ENCODE measurements at regions not wholly inside any gene's neighbourhood (a gene's known extent, or its start where the extent isn't known, plus 50 kb on each side); places are given as distances from the start of the nearest gene placed in this dataset.

DNA sequence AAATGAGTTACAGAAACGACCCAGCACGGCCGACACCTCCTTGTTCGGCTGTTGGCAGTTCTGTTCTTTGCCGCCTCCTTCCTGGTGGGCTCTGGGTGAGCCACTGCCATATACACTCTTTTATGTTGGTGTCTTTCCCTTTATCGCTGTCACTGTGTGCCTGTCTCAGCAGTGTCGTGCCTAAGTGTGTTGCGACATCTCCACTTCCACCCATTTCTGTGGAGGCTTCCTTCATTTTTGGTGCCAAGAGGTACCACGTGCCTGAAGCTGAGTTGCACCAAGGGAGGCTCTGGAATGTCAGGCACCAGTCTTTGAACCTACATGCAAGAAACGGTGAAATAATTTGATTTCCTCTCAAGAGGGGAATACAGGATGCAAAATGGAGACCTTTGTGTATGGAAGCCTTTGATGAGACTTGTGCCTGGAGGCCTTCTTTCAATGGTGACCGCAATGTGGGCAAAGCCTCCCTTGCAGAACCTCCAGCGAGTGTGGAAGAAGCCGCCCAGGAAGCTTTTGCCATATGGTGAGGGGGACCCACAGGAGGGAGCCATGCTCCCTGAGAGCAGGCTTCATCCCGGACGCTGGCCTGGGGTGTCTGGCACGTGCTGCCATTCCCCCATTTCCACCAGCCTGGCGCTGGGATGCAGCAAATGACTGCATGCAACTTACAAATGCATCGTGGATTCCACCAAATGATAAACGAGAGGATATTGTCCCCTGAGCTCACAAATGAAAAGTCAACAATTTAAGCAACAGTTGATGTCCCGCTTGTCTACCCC is 136.2 kb downstream of the TEX29 start:
- no peak for DNase-seq

DNA sequence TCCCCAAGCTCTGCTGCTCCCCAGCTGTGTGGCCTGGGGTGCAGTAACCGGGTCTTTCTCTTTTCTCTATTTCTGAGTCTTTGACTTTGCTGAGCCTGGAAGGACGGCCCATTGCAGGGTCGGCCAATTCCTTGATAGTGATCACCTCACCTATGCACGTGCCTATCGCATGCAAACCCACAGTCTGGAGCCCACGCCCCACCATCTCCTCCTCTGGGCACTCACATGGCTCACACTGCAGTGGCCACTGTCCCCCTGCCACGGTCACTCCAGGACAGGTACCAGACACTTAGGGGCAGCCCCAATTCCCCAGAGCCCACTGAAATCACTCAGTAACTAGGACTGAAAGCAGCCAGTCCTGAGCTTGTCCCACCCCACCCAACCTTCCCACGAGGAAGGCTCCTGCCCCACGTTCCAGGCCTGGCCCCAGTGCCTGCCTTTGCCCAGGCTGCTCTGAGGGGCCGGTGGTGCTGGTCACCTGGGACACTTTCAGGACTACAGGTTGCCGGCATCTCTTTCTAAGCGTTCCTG is 137.6 kb downstream of the TEX29 start:
- DNase-seq: no peak

DNA sequence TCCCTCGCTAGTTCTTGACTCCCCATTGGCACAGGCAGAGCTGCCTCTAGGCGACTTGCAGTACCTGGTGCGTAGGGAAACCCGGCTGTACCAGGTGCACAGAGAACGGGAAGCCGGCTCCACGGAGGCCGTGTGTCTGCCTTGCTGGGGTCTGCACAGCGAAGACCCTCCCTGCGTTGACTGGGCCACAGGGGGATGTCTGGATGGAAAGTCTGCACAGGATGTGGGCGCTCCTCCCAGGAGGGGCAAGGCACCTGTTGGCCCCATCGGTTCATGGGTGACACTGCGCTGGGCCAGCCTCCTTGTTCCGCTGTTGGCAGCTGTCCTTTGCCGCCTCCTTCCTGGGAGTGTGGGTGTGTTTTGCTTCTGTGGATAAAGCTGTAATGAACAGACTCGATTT is 138.3 kb downstream of the TEX29 start:
- no peak for DNase-seq

DNA sequence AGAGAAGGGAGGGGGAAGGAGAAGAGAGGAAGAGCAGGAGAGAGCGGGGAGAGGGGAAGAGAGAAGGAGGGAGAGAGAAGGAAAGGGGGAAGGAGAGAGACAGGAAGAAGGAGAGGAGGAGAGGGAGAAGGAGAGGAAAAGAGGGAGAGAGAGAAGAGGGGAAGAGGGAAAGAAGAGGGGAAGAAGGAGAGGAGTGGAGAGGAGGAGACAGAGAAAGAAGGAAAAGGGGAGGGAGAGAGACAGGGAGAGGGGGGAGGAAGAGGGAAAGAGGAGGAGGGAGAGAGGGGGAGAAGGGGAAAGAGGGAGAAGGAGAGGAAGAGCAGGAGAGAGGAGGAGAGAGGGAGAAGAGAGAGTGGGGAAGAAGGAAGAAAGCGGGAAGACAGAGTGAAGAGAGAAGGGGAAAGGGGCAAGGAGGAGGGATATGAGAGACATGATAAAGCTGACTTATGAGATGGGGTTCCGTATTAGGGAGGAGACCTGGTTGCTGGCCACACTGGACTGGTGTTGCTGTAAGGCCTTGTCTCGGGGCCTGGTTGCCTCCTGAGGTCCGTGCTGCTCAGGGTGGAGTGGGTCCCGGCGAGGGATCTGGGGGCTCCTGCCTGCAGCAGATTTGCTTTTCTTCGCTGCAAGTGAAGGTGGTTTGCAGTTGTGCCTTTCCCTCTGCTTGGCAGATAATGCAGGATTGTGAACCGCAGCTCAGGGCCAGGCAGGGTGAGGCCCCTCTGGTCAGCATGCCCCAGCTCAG is 139.5 kb downstream of the TEX29 start:
- DNase-seq: no peak

DNA sequence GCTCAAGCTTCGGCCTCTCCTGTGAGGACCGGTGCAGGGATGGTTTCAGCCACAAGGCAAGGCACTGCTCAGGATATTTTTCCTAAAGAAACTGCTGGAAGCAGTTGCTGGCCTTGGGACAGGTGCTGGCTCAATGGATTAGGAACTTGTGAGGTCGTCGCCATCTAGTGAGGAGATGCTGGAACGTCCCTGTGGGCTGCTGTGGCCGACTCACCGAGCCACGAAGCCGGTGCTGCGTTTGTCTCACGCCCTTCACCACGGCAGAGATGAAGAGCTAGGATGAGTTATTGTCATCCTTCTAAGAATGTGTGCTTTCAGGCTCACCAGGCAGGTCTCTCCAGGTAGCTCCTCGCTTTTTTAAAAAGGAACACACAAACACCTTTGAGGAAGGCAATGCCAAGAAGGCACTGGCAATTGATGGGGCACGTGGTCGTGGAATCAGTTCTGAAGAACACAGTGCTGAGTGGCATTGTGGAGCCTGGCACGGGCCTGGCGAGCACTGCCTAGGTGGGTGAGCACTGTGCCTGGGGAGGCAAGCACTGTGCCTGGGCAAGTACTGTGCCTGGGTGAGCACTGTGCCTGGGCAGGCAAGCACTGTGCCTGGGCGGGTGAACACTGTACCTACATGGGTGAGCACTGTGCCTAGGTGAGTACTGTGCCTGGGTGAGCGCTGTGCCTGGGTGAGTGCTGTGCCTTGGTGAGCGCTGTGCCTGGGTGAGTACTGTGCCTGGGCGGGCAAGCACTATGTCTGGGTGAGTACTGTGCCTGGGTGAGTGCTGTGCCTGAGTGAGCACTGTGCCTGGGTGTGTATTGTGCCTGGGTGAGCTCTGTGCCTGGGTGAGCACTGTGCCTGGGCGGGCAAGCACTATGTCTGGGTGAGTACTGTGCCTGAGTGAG is 140.4 kb downstream of the TEX29 start:
- DNase-seq: peak; percentile 34

DNA sequence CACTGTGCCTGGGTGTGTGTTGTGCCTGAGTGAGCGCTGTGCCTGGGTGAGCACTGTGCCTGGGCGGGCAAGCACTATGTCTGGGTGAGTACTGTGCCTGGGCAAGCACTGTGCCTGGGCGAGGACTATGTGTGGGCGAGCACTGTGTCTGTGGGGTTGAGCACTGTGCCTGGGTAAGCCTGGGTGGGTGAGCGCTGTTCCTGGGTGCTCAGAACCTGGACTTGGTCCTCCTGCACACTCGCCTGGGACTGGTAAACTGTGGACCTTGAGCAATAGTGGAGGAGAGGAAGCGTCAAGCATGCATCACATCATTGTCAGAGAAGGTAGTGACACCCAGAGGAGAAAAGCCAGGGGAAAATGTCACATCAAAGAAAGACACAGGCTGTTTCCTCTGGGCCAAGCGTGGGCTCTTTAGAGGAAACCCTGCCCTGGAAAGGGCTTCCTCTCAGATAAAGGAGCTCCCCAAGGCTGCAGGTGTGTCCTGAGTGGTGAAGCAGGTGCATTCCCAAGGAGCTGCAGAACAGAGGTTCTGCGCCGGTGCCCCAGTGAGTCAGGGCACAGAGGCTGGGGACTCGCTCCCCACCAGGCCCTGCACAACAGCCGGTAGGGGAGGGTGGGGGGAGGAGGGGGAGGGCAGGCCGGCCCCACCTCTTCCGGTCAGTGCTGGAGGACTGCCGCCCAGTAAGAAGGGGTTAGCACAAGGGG is 141.2 kb downstream of the TEX29 start:
- no peak for DNase-seq

DNA sequence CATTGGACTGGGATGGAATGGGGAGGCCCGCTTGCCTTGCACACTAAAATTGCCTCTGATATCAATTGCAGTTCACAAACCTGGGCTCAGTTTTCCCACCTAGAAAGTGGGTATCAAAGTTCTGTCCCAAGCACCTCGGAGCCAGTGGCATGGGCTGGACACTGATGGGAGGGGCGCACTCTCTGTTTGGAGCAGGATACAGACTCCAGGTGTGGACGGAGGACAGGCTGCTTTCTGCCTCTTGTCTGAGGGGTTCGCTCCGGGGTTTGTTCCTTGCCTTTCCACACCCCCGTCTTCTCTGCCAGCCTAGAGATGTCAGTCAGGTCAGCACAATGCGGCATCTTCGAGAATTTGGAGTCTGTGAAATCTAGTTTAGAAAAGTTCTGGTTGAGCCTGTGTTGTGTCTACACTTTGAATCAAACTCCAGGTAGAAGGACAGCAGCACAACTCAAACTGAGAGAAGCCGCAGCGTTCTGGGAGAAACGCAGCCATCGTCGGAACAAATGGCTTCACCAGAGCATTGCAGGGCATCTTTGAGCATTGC is 141.9 kb downstream of the TEX29 start:
- DNase-seq: no peak

DNA sequence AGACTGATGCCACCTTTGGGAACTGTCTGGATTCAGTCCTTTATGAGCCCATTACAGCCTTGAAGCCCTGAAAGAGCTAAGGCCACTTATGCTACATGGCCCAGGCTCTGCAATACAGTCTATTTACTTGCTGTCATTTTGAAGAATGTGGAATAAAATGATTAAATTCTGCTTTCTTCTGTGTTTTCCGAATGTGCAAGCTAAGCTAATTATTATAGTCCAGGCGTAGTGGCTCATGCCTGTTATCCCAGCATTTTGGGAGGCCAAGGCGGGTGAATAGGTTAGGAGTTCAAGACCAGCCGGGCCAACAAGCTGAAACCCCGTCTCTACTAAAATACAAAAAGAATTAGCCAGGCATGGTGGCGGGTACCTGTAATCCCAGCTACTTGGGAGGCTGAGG is 142.5 kb downstream of the TEX29 start:
- DNase-seq: no peak

DNA sequence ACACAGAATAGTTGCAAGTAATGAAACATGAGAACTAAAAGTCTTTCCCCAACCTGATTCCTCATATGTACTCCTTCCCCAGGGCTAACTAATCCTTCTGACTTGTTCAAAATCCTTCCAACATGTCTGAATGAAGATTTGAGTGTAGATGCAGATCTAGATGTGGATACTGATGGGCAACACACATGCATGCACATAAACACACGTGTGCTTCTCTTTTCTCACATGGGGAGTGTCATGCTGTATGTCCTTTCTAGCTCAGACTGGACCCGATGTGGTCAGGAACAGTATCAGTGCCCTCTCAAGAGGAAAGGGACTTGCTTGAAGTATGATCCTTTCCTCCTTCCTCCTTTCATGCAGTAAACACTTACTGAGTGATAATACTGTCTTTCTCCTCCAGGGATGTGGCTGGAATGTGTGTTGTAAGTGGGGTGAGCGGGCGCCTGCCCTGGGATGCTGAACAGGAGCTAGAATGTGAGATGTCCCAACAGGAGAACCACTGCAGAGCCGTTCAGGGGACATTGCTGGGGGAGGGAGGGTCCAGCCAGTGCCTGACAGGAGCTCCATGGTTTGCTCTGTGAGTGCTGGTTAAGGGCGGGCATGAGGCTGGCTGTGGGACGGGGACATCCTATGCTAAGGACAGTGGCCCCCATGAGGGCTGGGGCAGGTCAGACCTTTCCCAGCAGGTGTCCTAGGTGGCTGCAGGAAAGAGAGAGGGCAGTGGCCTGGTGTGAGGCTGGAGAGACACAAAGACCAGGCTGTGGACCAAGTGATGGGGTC is 146.9 kb downstream of the TEX29 start:
- DNase-seq: no peak

DNA sequence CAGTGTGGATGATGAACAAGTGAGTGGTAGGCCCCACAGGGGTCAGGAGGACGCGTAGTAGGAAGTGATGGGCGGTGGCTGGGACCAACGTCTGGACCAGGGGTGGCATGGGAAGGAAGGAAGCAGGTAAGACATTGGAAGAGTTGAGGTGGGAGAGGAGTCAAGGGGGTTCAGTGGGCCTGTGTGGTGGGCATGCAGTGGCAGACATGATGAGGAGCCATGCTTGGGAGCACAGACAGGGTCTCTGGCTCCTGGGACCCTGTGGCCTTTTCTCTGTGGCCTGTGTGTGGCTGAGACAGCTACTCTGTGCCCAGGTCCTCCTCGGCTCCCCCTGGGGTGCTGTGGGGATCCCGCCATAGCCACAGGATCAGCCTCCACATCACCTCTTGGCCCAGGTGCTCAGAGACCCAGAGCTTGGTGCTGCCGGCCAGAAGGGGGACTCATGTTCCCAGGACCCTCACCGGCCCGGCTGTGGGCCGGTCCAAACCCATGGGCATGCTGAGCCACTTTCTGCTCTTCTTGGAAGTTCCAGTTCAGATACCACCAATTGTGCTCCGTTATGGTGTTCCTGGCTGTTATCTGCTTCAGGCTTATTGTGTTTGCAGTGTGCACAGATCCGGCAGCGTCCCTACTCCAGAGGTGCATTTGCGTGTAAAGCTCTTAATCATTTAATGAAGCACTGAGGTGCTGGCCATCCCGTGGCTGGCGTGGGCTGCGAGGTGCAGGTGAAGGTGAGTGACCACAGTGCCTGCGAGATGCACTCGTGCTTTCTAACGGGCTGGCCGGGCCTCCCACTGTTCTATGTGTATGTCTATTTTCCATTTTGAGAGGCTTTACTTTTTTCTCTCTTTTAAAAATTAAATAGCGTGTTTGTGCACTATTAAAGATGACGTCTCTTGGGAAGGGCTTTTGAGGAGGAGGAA is 147.9 kb downstream of the TEX29 start:
- no peak for DNase-seq

DNA sequence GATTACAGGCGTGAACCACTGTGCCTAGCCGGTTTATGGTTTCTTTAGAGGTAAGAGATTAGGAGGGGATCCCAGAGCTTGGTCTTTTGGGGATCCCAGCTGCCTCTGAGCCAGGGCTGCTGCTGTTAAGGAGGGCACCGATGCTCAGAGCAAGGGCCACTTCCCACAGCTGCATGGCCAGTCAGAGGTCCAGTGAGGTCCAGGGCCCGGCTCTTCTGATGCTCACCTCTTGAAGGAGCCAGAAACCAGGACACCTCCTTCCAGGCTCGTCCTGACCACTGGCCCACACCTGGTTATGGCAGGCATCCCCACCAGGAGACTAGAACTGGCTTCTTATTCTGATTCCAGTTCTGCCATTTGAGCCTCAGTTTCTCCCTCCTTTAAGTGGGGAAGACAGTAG is 149.0 kb downstream of the TEX29 start:
- DNase-seq: no peak

DNA sequence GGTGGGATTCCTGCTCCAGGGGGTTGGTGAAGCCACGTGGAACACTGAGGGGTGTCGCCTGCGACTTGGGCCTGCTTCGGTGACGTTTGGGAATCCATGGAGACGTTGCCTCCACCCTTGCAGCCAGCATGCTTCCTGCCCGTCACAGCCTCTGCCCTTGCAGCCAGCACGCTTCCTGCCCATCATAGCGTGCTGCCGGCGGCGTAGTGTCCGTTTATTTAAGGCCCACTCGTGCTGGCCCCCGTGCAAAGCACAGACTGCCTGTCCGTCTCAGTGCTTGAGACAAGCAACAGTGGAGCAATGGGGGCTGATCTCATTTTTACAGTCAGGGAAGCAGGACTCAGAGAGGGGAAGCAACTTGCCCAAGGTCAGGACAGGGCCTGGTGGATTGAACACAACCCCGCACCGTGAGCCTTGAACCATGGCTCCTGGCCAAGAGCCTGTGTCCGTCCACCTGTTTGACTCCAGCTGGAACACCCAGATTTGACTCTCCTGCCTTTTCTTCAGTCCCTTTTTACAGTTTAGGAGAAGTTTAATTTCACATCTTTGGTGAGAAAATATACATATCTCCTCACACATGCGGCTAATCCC is 149.6 kb downstream of the TEX29 start:
- no peak for DNase-seq

DNA sequence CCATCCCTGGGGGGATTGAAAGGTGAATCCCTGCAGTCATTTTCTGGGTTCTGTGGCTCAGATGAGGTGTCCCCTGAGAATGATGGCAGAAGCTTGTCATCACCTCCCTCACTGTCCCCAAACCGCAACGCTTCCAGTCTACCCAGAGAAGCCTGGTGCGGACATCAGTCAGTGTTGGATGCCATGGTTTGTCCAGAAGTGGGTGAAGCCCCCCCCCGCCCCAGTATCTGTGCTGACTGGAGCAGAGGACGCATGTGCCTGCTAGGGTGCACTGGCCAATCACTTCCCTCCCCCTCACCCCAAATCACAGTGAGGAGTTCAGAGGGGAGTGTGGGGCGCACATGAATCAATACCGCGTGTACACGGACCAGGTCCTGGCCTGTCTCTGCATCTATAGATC is 150.5 kb downstream of the TEX29 start:
- no peak for DNase-seq

DNA sequence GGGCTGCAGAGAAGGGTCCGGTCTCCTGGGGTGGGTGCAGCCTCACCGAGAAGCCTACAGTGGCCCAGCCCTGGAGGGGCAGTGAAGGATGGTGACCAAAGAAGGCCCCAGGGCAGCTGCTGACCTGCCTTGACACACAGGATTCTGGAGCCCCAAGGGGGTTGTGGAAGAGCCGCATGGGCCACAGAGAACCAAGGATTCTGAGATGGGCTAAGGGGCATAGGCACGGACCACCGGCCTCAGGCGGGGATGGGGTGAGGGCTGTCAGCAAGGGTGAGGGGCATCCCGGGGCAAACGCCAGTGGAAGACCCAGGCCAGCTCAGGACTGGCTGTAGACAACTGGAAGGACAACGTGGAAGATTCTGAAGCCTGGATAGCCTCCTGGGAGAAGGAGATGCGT is 151.6 kb downstream of the TEX29 start:
- DNase-seq: no peak

DNA sequence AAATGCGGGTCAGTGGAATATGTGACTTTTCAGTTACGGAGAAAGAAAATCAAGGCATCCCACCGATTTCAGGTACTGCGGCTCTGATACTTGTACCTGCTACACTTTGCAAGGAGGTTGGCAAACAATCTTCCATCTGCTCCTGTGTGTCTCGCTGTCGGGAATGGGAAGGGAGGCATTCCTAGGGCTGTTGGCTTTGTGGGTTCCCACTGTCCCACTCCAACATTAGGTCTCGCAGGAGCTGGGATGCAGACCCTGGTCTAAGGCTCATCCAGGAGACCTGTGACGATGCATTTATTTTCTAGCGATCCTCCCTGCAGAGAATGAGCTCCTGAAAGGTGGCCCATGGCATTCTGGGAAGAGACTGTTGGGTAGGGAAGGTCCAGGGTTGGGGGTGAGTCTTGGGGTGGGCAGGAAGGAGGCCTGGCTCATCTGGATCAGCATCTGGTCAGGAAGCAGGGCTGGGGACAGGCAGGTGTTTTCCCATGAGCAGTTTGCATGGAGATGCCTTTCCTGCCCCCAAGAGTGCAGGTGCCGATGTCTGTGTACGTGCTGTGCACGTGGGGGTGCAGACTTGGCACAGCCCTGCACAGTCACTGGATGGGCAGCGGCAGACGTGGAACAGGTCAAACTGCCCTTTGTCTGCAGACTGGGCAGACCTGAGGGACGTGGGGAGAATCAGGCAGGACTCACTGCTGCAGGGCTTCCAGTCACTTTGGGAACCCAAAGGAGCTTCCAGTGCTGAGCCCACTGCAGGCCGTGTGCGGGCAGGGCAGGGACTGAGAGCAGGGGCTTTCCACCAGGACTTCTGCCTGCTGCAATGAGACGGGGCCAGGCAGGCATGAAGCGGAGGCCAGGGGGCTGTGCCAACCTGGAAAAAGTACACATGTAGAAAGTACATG is 152.4 kb downstream of the TEX29 start:
- no peak for DNase-seq

DNA sequence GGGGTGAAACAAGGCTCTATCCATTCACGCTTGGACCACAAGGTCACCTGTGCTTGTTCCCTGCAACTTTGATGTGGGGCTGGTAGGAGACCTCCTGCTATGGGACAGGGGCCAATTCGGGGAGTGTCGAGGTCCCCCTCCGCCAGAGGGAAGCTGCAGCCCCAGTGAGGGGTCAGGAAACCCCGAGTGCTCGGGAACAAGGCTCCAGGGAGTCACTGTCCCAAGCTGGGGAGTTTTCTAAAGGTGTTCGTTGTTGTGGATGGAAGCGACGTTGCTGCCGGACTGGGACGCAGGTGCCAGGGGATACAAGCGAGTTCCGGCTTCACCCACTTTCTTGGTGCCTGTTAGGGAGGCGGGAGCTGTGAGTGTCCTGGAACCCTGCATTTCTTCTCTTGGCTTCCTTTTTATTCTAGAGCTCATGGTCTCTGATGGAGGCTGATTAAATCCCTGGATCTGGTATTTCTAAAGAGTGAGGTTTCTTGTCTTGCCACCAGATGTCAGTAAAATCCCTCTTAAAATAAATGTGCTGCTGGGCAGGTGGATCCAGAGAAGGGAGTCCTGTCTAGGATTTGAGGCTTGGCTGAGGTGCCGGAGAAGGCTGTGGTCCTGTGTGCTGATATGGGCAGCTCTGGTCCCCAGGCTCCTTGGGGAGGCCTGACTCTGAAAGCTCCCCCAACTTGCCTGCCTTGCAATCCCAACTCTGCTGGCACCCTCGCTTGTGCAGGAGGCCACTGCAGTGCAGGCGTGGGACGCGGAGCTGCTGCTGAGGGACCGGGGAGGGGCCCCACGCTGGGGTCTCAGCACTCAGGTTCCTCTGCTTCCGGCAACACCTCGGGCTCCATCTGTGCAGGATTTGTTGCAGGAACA is 153.9 kb downstream of the TEX29 start:
- DNase-seq: peak; percentile 20

DNA sequence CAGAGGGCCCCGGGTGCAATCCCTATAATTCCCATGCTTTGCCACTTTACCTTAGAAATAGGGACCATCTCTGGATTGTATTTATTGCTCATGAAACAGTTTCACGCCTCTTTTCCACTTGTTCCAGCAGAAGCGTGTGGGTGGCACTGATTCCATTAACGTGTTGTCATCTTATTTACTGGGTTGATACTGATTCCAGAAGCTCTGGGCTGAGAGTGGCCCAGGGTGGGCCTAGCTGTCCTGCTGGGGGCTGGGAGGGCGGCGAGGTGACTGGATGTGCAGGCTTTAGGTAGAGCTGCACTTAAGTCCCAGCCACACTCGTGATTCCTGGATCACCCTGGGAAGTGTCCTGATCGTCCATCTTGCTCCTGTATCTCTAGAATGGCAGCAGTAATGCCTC is 155.0 kb downstream of the TEX29 start:
- no peak for DNase-seq

DNA sequence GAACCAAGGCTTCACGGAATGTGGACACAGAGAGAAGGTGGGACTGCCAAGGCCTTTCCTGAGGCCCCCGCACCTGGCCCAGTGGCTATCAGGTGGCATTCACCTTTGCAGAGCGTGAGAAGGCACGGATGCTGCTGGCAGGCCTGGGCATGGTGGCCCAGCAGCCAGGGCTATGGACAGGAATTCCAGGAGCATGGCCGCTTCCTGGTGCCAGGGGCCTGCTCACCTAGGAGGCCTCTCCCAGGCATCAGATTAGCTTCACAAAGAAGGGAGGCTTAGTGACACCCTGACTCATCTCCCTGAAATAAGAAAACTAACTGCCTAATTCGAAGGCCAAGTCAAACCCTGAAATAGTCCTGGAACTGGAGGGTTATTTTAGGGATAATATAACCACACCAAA is 155.8 kb downstream of the TEX29 start:
- DNase-seq: no peak

Measured in HCEC 1CT (cell line).